ENCODE measurements at regions not wholly inside any gene's neighbourhood (a gene's known extent, or its start where the extent isn't known, plus 50 kb on each side); places are given as distances from the start of the nearest gene placed in this dataset.

GRCh38 chr18:57909620-57910019, 106.5 kb upstream of the ATP8B1 start:
- Histone ChIP-seq H3K27me3 (no peaks in the 10 kb centered on the region), H3K36me3 (no peaks in the 10 kb centered on the region), H3K27ac (no peak overlapping the region), H3K9me3 (no peaks in the 10 kb centered on the region), H3K4me1 (ENCODE audit: insufficient read depth) (no peaks in the 10 kb centered on the region), H3K4me3 (no peak overlapping the region)
- 78 to 89% (median 85%) methylated on average over 7 of the region's 7 CpGs for WGBS, 3 donors
- TF ChIP-seq EP300 (IDR thresholded peaks at IDR 0.05) (no peak), POLR2A (IDR thresholded peaks at IDR 0.05) (no peak)
- TF ChIP-seq, protein P1, sequence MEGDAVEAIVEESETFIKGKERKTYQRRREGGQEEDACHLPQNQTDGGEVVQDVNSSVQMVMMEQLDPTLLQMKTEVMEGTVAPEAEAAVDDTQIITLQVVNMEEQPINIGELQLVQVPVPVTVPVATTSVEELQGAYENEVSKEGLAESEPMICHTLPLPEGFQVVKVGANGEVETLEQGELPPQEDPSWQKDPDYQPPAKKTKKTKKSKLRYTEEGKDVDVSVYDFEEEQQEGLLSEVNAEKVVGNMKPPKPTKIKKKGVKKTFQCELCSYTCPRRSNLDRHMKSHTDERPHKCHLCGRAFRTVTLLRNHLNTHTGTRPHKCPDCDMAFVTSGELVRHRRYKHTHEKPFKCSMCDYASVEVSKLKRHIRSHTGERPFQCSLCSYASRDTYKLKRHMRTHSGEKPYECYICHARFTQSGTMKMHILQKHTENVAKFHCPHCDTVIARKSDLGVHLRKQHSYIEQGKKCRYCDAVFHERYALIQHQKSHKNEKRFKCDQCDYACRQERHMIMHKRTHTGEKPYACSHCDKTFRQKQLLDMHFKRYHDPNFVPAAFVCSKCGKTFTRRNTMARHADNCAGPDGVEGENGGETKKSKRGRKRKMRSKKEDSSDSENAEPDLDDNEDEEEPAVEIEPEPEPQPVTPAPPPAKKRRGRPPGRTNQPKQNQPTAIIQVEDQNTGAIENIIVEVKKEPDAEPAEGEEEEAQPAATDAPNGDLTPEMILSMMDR (IDR thresholded peaks at IDR 0.05) = no peak
- intact Hi-C loops (cut with DNase I) = no loop called here
- DNase-seq = no peak

DNA sequence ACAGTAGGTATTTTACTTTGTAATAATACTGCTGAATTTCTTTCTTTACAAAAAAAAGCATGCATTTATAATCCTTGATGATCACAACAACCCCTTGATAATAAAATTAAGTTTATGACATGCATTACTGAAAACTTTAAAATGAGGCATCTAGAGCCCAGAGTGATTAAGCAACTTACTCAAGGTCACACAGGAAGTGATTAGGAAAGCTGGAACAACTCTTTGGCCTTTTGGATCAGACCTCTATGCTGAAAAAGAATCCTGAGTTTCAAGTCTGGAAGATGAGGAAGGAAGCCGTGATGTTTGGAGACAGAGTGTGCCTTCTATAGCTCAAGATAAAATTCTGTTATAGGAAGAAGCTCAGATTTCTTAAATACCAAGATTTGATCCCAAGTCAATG, 105.0 kb upstream of the ATP8B1 start:
- H3K27ac ChIP-seq = no peak overlapping the region
- H3K27me3 ChIP-seq = no peaks in the 10 kb centered on the region
- no peak for TF ChIP-seq EP300 (IDR thresholded peaks at IDR 0.05)
- H3K4me1 ChIP-seq (ENCODE audit: insufficient read depth) = no peaks in the 10 kb centered on the region
- no peaks in the 10 kb centered on the region for H3K36me3 ChIP-seq
- intact Hi-C loops (cut with DNase I) = no loop called here
- DNase-seq = no peak
- no peaks in the 10 kb centered on the region for H3K9me3 ChIP-seq
- no peak overlapping the region for H3K4me3 ChIP-seq
- 34 to 43% (median 43%) methylated on average over 1 of the region's 1 CpG for WGBS, 3 donors

- WGBS, 3 donors = 32 to 51% (median 42%) methylated on average over 4 of the region's 4 CpGs
- Histone ChIP-seq H3K9me3 (no peaks in the 10 kb centered on the region), H3K36me3 (no peaks in the 10 kb centered on the region), H3K4me3 (no peak overlapping the region), H3K27ac (no peak overlapping the region), H3K27me3 (no peaks in the 10 kb centered on the region), H3K4me1 (ENCODE audit: insufficient read depth) (no peaks in the 10 kb centered on the region)
- TF ChIP-seq POLR2A (IDR thresholded peaks at IDR 0.05) (no peak), EP300 (IDR thresholded peaks at IDR 0.05) (no peak)
- TF ChIP-seq, protein P1 (IDR thresholded peaks at IDR 0.05) = no peak
- no peak for DNase-seq
- intact Hi-C loops (cut with DNase I) = no loop called here
These were observed 104.4 kb upstream of the ATP8B1 start for GRCh38 chr18:57907550-57907949.

DNA sequence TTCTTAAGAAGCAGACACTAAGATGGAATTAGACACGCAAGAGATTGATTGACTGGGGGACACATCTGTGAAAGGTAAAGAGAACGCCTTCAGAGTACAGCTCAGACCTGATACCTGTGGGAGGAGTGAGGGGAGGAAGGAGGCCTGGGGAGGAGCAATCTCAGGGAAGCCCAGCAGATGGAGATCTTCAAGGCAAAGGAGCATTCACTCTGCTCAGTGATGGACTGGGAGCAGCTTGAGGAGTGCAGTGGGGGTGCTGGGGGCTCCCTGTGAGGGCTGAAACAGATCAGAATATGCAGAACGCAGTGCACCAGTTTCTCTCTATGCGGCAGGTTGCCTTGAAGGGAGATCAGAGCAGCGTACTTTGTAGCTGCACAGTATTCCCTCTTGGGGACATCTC, 103.7 kb upstream of the ATP8B1 start:
- Histone ChIP-seq H3K4me3 (no peak overlapping the region), H3K27ac (no peak overlapping the region), H3K4me1 (ENCODE audit: insufficient read depth) (no peaks in the 10 kb centered on the region), H3K9me3 (no peaks in the 10 kb centered on the region), H3K27me3 (no peaks in the 10 kb centered on the region), H3K36me3 (no peaks in the 10 kb centered on the region)
- intact Hi-C loops (cut with DNase I) = no loop called here
- TF ChIP-seq, protein P1 (IDR thresholded peaks at IDR 0.05) = no peak
- no peak for TF ChIP-seq POLR2A (IDR thresholded peaks at IDR 0.05)
- no peak for TF ChIP-seq EP300 (IDR thresholded peaks at IDR 0.05)
- 81 to 88% (median 84%) methylated on average over 5 of the region's 5 CpGs for WGBS, 3 donors
- no peak for DNase-seq

GRCh38 chr18:57904535-57904934, 101.4 kb upstream of the ATP8B1 start:
- TF ChIP-seq EP300 (IDR thresholded peaks at IDR 0.05) (no peak), POLR2A (IDR thresholded peaks at IDR 0.05) (no peak)
- TF ChIP-seq, protein P1 (IDR thresholded peaks at IDR 0.05) = no peak
- intact Hi-C loops (cut with DNase I) = no loop called here
- Histone ChIP-seq H3K27ac (no peak overlapping the region), H3K4me1 (ENCODE audit: insufficient read depth) (no peaks in the 10 kb centered on the region), H3K27me3 (no peaks in the 10 kb centered on the region), H3K4me3 (no peak overlapping the region), H3K9me3 (no peaks in the 10 kb centered on the region), H3K36me3 (no peaks in the 10 kb centered on the region)
- no peak for DNase-seq
